GM21381 (cell line): ENCODE measurements at regions not wholly inside any gene's neighbourhood (a gene's known extent, or its start where the extent isn't known, plus 50 kb on each side); places are given as distances from the start of the nearest gene placed in this dataset.
"Not testable (repeated sequence)": the region's sequence is repeated elsewhere in the genome, so short reads cannot be mapped to it uniquely, and the experiment has no call there.

Experiments used
- ATAC-seq: cut with Tn5 transposase; IDR thresholded peaks from one replicate; pipeline ENCODE4 v1.9.1; 2021; ENCODE audit warnings: mild to moderate bottlenecking, moderate library complexity; ENCODE audit not compliant: unreplicated experiment

- no peak for ATAC-seq
Measured at GRCh38 chrX:118254611-118255010, 91.3 kb upstream of the WDR44 start.

GRCh38 chrX:118255921-118256320, 90.0 kb upstream of the WDR44 start:
- ATAC-seq, result no peak

GRCh38 chrX:118257781-118258180, 88.1 kb upstream of the WDR44 start:
- ATAC-seq, result no peak

GRCh38 chrX:118259213-118259612, 86.7 kb upstream of the WDR44 start:
- ATAC-seq, result no peak

- ATAC-seq, result no peak
Measured at GRCh38 chrX:118261151-118261550, 84.8 kb upstream of the WDR44 start.

- ATAC-seq, result no peak
Measured at GRCh38 chrX:118271775-118272174, 74.1 kb upstream of the WDR44 start.

GRCh38 chrX:118272242-118272641, 73.7 kb upstream of the WDR44 start:
- no peak for ATAC-seq

- ATAC-seq, result no peak
Measured at GRCh38 chrX:118286066-118286762, 59.7 kb upstream of the WDR44 start.

GRCh38 chrX:118295818-118296217, 50.1 kb upstream of the WDR44 start:
- not testable (repeated sequence) for ATAC-seq
